CD14-positive monocyte (primary cell): ENCODE measurements at regions not wholly inside any gene's neighbourhood (a gene's known extent, or its start where the extent isn't known, plus 50 kb on each side); places are given as distances from the start of the nearest gene placed in this dataset.
A peak's percentile ranks its signal among the peaks of the same experiment; 100 is the strongest.

Experiments
- DNase-seq, 3 donors: peaks; one replicate each; pipeline ENCODE4 v3.0.0-alpha.2; 2011 to 2022
- H2AFZ ChIP-seq: 2 replicates; pipeline ENCODE4 v1.6.0; 2012; ENCODE audit warnings: mild to moderate bottlenecking, low read depth, low read length, inconsistent platforms; ENCODE audit not compliant: insufficient read depth, poor library complexity, severe bottlenecking
- H3K27ac ChIP-seq, 2 donors: 1 replicate in 1 of 2; 2 replicates in 1 of 2; pipeline ENCODE4 v1.5.1; 2012 to 2013; ENCODE audit warnings: low read length in 2 of 2, control low read depth in 1 of 2, inconsistent platforms in 1 of 2, low read depth in 1 of 2, mild to moderate bottlenecking in 1 of 2
- H3K27me3 ChIP-seq, 2 donors: one replicate each; pipeline versions ENCODE4 v1.6.0 to v1.6.1; 2011 to 2013; ENCODE audit warnings: low read length in 2 of 2; ENCODE audit not compliant: control insufficient read depth in 2 of 2, insufficient read depth in 2 of 2
- H3K36me3 ChIP-seq, 2 donors: replicated peaks in 1 of 2; 1 replicate in 1 of 2; 2 replicates in 1 of 2; pipeline versions ENCODE4 v1.5.1 to v1.6.1; 2012 to 2013; ENCODE audit warnings: low read length in 2 of 2, control low read depth in 1 of 2, inconsistent platforms in 1 of 2, mild to moderate bottlenecking in 1 of 2; ENCODE audit not compliant: insufficient read depth in 2 of 2, control insufficient read depth in 1 of 2
- H3K4me1 ChIP-seq, 2 donors: 1 replicate in 1 of 2; 2 replicates in 1 of 2; pipeline versions ENCODE4 v1.5.1 to v1.6.1; 2012 to 2013; ENCODE audit warnings: low read length in 2 of 2, control low read depth in 1 of 2, inconsistent platforms in 1 of 2, mild to moderate bottlenecking in 1 of 2, moderate library complexity in 1 of 2; ENCODE audit not compliant: insufficient read depth in 2 of 2, control insufficient read depth in 1 of 2
- H3K4me2 ChIP-seq: replicated peaks from 2 replicates; pipeline ENCODE3; 2012; ENCODE audit warnings: low read length, moderate library complexity, mild to moderate bottlenecking; ENCODE audit not compliant: poor library complexity, severe bottlenecking; ENCODE audit errors: extremely low read depth
- H3K4me3 ChIP-seq, 3 experiments: fragments of 200-600 bp in 1 of 3; sonication (generic) in 1 of 3; replicated peaks in 1 of 3; 1 replicate in 2 of 3; 2 replicates in 1 of 3; pipeline ENCODE4 v1.5.1; 2011 to 2013; ENCODE audit warnings: low read length in 3 of 3, mild to moderate bottlenecking in 3 of 3, control low read depth in 2 of 3, low read depth in 2 of 3, inconsistent platforms in 1 of 3, moderate library complexity in 1 of 3
- H3K79me2 ChIP-seq: 2 replicates; pipeline ENCODE4 v1.6.0; 2012; ENCODE audit warnings: mild to moderate bottlenecking, control low read depth, inconsistent platforms, low read length, moderate library complexity; ENCODE audit not compliant: insufficient read depth
- H3K9ac ChIP-seq: 2 replicates; pipeline ENCODE4 v1.6.0; 2017; ENCODE audit warnings: low read length, mild to moderate bottlenecking; ENCODE audit not compliant: insufficient read depth, poor library complexity, severe bottlenecking
- H3K9me3 ChIP-seq, 2 donors: replicated peaks in 1 of 2; 1 replicate in 1 of 2; 2 replicates in 1 of 2; pipeline versions ENCODE4 v1.5.1 to v1.6.1; 2012 to 2013; ENCODE audit warnings: low read length in 2 of 2, control low read depth in 1 of 2; ENCODE audit not compliant: control insufficient read depth in 1 of 2, insufficient read depth in 1 of 2
- H4K20me1 ChIP-seq: 2 replicates; pipeline ENCODE4 v1.6.0; 2012; ENCODE audit warnings: mild to moderate bottlenecking, low read length, control low read depth, moderate library complexity; ENCODE audit not compliant: insufficient read depth
- H3K27ac Mint-ChIP-seq, 7 donors: one replicate each; pipeline ENCODE4 v1.8.0; 2020; ENCODE audit warnings: mild to moderate bottlenecking in 7 of 7, mixed read lengths in 7 of 7, moderate library complexity in 6 of 7, inconsistent platforms in 2 of 7
- H3K27me3 Mint-ChIP-seq, 3 donors: one replicate each; pipeline ENCODE4 v1.8.0; 2021 to 2022; ENCODE audit warnings: low read depth in 3 of 3, mild to moderate bottlenecking in 3 of 3, mixed read lengths in 3 of 3, moderate library complexity in 3 of 3, inconsistent platforms in 1 of 3
- H3K36me3 Mint-ChIP-seq, 2 donors: one replicate each; pipeline ENCODE4 v1.8.0; 2020; ENCODE audit warnings: mixed read lengths in 2 of 2, inconsistent platforms in 1 of 2, mild to moderate bottlenecking in 1 of 2
- H3K4me1 Mint-ChIP-seq: one replicate; pipeline ENCODE4 v1.8.0; 2020; ENCODE audit warnings: mild to moderate bottlenecking, mixed read lengths
- H3K4me3 Mint-ChIP-seq, 2 donors: one replicate each; pipeline ENCODE4 v1.8.0; 2020; ENCODE audit warnings: mild to moderate bottlenecking in 2 of 2, mixed read lengths in 2 of 2, moderate library complexity in 1 of 2
- H3K9me3 Mint-ChIP-seq, 7 donors: one replicate each; pipeline ENCODE4 v1.8.0; 2020 to 2022; ENCODE audit warnings: mixed read lengths in 7 of 7, mild to moderate bottlenecking in 6 of 7, moderate library complexity in 6 of 7, inconsistent platforms in 2 of 7
- WGBS: methylation state at CpG from one replicate; pipeline ENCODE4 v1.1.5; 2013; ENCODE audit warnings: missing lambda C conversion rate; ENCODE audit not compliant: insufficient coverage; 5-methylcytosine and 5-hydroxymethylcytosine counted together
- intact Hi-C, 2 donors: fragments of 100-400 bp; cut with micrococcal nuclease; formaldehyde crosslinking; loops; one replicate each; pipeline versions ENCODE4 v1.15.0 to v1.15.1; 2023
- TF ChIP-seq, protein P1 (sequence below): fragments of 200-600 bp; IDR thresholded peaks from one replicate; pipeline ENCODE4 v1.8.0; 2022; ENCODE audit warnings: antibody characterized with exemption, mild to moderate bottlenecking

DNA sequence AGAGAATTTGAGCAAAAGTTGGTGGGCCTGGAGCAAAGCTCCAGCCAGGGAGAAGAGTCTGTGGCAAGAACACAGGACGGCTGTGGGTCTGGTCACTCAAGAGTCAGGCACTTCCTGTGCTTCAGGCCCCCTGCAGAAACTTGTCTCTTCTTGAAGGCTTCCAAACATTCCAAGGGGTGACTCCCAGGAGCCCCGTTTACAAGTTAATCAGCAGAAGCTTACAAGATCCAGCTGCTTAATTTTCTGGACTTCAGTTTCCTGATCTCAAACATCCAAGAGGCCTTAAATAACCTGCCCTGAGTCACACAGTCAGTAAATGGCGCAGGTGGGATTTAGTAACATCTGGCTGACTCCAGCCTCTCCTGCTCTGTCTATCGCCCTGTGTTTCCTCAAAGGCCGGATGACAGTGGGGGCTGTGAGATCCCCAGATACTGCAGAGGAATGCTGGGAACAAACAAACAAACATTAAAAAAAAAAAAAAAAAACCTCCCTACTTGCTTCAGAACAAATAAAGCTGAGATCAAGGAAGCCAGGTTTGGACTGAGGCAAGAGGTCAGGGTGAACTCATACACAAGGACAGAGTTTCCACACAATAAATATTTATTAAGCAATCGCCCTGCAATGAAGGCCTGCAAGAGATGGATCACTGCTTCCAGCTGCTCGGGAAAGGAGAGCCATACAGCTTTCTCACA is 175.4 kb upstream of the RFC3 start:
- TF ChIP-seq, protein P1, sequence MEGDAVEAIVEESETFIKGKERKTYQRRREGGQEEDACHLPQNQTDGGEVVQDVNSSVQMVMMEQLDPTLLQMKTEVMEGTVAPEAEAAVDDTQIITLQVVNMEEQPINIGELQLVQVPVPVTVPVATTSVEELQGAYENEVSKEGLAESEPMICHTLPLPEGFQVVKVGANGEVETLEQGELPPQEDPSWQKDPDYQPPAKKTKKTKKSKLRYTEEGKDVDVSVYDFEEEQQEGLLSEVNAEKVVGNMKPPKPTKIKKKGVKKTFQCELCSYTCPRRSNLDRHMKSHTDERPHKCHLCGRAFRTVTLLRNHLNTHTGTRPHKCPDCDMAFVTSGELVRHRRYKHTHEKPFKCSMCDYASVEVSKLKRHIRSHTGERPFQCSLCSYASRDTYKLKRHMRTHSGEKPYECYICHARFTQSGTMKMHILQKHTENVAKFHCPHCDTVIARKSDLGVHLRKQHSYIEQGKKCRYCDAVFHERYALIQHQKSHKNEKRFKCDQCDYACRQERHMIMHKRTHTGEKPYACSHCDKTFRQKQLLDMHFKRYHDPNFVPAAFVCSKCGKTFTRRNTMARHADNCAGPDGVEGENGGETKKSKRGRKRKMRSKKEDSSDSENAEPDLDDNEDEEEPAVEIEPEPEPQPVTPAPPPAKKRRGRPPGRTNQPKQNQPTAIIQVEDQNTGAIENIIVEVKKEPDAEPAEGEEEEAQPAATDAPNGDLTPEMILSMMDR = no peak
- H3K4me3 ChIP-seq = no peak overlapping the region
- no peak overlapping the region for H3K4me3 Mint-ChIP-seq
- no peak overlapping the region for H3K4me2 ChIP-seq
- 70% methylated on average over 2 of the region's 7 CpGs for WGBS
- H3K36me3 ChIP-seq = no peaks in the 10 kb centered on the region
- H3K36me3 Mint-ChIP-seq = no peaks in the 10 kb centered on the region
- peaks cover 27% of the 10 kb centered on the region for H3K4me1 Mint-ChIP-seq
- peak overlapping the region in 1 of 7 donors; percentile 37 for H3K27ac Mint-ChIP-seq
- H3K9me3 ChIP-seq = no peaks in the 10 kb centered on the region
- H2AFZ ChIP-seq = no peak overlapping the region
- intact Hi-C loops = no loop called here
- peaks cover 29 to 31% of the 10 kb centered on the region in 2 donors for H3K4me1 ChIP-seq
- no peaks in the 10 kb centered on the region for H3K79me2 ChIP-seq
- no peaks in the 10 kb centered on the region for H3K27me3 ChIP-seq
- H3K9ac ChIP-seq = no peak overlapping the region
- peak overlapping the region in 1 of 2 donors; percentile 3 for H3K27ac ChIP-seq
- peaks cover 0 to 2% (median 0%) of the 10 kb centered on the region in 7 donors for H3K9me3 Mint-ChIP-seq
- no peaks in the 10 kb centered on the region for H4K20me1 ChIP-seq
- peaks cover 2 to 5% (median 3%) of the 10 kb centered on the region in 3 donors for H3K27me3 Mint-ChIP-seq
- peak in 2 of 3 donors; percentile 5 to 28 for DNase-seq

DNA sequence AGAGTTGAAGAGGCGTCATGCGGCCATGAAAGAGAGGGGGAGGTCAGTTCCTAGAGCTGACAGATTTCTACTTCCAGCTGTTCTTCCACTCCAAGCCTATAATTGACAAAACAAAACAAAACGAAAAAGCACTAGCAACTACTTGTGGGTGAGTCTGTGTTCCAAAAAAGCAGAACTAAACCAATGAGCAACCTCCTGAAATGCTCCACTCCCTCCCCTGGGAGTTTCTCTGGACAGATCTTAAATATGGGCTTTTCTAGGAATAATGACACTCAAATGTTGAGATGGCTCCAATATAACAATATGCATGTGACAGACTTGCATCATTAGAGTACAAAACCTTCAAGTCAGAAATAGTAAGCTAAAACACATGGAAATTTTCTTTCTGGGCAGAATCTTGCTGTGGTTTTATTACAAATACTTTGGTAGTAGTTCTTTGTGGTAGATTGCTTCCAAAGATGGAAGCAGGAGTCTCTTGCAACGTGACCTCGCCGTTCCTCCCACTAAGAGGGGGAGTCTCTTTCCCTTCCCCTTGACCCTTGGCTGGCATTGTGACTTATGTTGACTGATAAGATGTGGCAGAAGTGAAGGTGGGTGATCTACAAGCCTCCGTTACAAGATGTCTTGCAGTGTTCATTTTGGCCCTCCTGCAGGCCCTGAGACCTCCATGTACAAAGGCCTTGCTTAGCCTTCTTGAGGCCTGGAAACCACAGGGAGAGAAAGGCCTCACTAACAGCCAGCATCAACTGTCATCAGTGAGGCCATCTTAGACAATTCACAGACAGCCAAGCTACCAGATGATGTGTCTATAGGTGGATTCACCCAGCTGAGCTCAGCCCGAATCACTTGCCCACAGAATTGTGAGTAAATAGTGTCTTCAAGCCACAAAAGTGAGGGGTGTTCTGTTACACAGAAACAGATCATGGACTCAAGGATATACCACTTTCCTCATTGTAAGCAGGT is 173.1 kb upstream of the RFC3 start:
- WGBS = 90% methylated on average over 1 of the region's 8 CpGs
- Mint-ChIP-seq H3K4me1 (peaks cover 27% of the 10 kb centered on the region), H3K27ac (peak overlapping the region in 6 of 7 donors; percentile 3 to 77 (median 41)), H3K9me3 (peaks cover 0 to 2% (median 0%) of the 10 kb centered on the region in 7 donors), H3K36me3 (no peaks in the 10 kb centered on the region), H3K27me3 (peaks cover 0 to 4% (median 2%) of the 10 kb centered on the region in 3 donors), H3K4me3 (peak overlapping the region in 1 of 2 donors; percentile 26)
- Histone ChIP-seq H3K36me3 (no peaks in the 10 kb centered on the region), H4K20me1 (no peaks in the 10 kb centered on the region), H3K4me1 (peaks cover 29 to 31% of the 10 kb centered on the region in 2 donors), H3K79me2 (no peaks in the 10 kb centered on the region), H3K4me3 (no peak overlapping the region), H3K9ac (no peak overlapping the region), H3K9me3 (no peaks in the 10 kb centered on the region), H3K27ac (peak overlapping the region in 1 of 2 donors; percentile 42), H3K4me2 (no peak overlapping the region), H2AFZ (peak overlapping the region; percentile 30), H3K27me3 (no peaks in the 10 kb centered on the region)
- peak in 2 of 3 donors; percentile 9 to 11 for DNase-seq
- intact Hi-C loops = no loop called here
- TF ChIP-seq, protein P1 = no peak
